GM12874 (cell line): ENCODE measurements at regions not wholly inside any gene's neighbourhood (a gene's known extent, or its start where the extent isn't known, plus 50 kb on each side); places are given as distances from the start of the nearest gene placed in this dataset.

Experiments
- TF ChIP-seq, protein P1 (sequence below): IDR thresholded peaks from 2 replicates; pipeline ENCODE4 v1.5.1; 2011; ENCODE audit warnings: low read depth, mild to moderate bottlenecking, control low read depth, low read length, moderate library complexity; ENCODE audit not compliant: insufficient read depth

DNA sequence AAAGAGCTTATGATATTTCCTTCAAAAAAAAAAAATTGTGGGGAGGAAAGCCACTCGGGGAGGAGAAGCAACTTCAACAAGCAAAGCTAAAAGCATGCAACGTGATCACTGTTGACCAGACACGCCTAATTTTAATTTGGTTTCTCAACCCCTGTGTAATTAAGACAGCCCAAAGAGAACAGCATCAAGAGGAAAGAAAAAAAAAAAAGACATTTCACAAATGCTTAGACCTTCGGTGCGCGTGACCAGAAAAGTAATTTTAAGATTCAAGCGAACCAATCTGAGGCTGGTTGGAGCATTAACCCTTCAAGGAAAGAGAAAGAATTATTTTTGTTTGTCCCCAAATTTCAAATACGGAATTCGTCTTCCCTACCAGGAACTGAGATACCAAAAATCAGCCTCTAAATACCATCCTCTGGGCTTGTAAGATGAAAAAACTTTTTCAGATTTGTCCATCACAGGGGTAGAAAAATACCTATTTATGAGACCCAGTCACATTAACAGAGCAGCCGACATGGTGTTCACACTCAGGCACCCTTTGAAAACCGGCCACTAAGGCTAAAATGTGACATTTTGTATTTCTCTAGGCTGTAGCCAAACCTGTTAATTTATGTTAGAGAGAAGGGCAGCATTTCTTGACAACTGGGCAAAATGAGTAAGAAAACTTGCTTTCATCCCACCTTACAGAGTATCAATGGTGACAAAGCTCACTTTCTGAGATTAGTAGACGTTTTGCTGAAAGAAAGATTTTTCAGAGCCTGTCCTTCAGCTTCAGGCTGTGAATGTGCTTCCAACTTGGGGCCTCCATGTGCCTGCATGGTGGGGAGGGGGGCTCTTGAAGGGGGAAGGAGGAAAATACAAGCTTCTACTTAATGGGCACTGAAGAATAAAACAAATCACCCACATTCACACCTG, 179.9 kb upstream of the KLF14 start:
- TF ChIP-seq, protein P1, sequence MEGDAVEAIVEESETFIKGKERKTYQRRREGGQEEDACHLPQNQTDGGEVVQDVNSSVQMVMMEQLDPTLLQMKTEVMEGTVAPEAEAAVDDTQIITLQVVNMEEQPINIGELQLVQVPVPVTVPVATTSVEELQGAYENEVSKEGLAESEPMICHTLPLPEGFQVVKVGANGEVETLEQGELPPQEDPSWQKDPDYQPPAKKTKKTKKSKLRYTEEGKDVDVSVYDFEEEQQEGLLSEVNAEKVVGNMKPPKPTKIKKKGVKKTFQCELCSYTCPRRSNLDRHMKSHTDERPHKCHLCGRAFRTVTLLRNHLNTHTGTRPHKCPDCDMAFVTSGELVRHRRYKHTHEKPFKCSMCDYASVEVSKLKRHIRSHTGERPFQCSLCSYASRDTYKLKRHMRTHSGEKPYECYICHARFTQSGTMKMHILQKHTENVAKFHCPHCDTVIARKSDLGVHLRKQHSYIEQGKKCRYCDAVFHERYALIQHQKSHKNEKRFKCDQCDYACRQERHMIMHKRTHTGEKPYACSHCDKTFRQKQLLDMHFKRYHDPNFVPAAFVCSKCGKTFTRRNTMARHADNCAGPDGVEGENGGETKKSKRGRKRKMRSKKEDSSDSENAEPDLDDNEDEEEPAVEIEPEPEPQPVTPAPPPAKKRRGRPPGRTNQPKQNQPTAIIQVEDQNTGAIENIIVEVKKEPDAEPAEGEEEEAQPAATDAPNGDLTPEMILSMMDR, result no peak

DNA sequence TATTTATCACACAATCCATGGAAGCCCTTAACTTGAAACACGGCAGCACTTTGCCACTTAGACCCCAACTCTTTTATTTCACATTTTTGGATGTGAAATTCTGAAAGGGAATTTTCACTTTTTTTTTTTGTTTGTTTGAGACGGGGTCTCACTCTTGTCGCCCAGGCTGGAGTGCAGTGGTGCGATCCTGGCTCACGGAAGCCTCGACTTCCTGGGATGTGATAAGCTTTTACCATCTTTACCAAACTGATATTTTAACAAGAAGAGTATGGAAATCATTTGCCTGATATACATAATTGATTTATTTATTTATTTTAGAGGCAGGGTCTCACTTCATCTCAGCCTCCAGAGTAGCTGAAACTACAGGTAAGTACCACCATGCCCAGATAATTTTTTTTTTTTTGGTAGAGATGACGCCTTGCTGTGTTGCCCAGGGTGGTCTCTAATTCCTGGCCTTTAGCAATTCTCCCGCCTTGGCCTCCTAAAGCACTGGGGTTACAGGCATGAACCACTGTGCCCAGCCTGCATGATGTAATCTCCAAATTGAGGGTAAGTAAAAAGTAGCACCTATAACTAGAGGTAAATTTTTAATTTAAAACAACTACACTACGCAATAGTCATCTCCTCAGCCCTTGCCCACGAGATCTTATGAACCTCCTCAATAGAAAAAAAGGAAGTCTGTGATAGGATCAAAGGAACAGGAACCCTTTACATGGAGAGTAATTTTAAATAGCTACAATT, 180.7 kb upstream of the KLF14 start:
- TF ChIP-seq, protein P1, result no peak

DNA sequence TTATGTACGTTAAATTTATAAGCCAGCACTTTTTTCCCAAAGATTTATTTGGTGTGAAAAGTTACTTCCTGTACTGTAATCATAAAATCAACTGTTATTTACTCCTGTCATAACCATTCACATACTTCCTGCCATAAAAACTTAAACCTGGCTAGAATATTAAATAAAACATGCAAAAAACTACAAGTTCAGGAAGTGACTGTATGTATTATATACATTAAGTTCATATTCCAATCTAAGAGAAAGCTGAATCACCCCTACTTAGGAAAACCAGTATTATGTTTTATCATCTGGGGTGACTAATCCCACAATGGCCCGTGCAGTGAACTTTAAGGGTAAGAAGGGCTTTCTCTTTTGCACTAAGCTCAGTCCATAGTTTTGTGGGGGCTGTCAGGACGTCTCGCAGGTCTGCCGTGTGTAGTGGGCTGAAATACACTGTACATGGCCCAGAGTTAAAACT, 183.7 kb upstream of the KLF14 start:
- TF ChIP-seq, protein P1, result no peak

DNA sequence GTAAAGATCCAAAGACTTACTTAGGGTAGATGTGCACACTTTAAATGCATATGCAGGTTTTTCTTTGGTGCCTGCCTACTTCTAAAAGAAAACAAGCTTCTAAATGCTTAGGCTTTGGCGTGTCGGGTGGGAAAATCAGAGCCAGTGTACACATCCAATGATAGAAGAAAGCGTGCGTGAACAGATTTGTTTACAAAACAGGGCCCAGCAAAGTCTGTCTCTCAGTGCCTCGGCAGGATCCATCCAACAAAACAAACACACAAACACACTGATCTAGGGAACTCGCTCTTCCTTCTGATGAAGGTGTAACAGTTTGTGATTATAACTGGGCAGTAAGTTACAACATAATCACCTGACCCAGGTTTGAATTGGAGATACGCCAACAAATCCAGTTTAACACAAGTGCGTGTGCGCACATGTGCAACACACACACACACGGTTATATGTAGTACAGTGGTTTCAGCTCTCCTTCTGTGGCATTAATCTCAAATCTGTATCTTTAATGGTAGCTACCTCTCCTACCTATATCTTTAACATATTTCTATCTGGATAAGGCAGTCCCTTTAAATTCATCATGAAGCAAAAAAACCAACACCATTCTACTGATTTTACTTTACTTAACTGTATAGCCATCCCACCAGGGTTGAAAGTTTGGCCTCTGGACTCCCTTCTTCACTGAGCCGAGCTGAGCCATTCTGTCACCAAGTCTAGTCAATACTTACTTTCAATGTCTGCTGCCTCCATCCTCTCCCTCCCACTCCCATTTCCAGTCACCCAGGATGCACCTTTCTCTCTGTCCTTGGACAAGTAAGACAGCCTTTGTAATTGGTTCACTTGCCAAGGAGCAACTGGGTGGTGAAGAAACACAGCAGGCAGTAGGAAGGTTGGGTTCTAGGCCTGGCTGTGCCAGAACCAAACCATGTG, 184.4 kb upstream of the KLF14 start:
- TF ChIP-seq, protein P1, result no peak

DNA sequence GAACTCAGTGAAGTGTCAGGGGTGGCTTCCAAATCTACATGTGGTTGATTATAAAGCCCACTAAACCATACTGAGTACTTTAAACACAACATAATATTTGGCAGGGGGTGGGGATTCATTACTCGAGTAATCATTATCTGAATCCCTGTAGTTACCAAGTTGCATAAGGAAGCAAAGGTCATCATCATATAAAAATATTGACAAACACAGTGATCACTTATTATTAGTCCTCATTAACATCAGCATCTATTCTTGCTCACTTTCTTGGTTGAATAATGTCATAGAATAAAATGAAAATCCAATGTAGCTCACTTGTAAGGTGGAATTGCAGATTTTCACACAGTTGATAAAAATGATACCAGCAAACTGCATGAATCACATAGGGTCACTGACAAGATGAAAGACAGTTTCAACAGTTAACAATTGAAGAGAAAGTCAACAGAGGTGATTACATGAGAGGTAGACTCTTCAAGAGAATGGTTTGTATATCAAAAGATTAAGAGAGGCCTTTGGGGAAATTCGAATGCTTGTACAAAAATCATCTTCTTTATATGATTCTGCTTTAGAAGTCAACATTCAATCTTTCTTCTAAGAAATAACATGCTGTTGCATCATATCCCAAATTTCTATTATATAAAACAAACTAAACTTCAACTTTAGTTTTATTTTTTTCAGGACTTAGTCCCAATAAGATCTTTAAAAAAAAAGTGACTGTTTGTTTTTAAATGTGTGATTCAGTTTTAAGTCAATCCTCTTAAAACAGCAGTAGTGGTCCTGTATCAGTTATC, 185.5 kb upstream of the KLF14 start:
- TF ChIP-seq, protein P1, result no peak

DNA sequence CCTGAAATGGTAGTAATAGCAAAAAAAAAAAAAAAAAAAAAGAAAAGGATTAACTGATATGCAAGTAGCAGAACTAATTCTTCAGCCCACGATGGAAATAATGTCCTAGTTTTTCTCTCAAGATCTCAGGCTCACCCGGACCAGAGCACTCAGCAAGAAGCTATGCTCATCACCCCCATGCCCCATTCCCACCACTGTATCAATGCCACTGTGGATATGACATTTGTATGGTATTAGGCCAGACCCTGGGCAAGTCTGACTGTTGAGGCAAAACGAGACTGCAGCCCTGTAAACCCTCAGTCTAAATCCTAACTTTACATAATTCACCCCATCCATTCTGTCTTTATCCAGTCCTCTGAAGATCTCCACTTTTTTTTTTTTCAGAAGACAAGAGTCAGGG, 186.1 kb upstream of the KLF14 start:
- TF ChIP-seq, protein P1, result no peak
